Pancreas (tissue), 10 donors: ENCODE measurements at regions not wholly inside any gene's neighbourhood (a gene's known extent, or its start where the extent isn't known, plus 50 kb on each side); places are given as distances from the start of the nearest gene placed in this dataset.

Experiments used
- ATAC-seq, 4 donors: fragments of 200-7000 bp; cut with Tn5 transposase; one replicate each; pipeline versions ENCODE4 v1.8.0 to v1.9.1; 2020; ENCODE audit warnings: mild to moderate bottlenecking in 4 of 4, moderate library complexity in 4 of 4
- DNase-seq, 6 donors: peaks; one replicate each; pipeline ENCODE4 v3.0.0-alpha.2; 2020
- FAIRE-seq: peaks from 2 replicates; lab custom pipeline; 2012; peaks lifted over from hg19 to GRCh38; lab: Jason Lieb, UNC
- H3K27ac ChIP-seq, 4 donors: fragments of 200-600 bp; sonication (generic); 1 replicate in 3 of 4; 2 replicates in 1 of 4; pipeline versions ENCODE4 v1.5.0 to v1.8.0; 2020
- H3K27me3 ChIP-seq, 4 donors: fragments of 200-600 bp; one replicate each; pipeline ENCODE4 v1.8.0; 2021
- H3K36me3 ChIP-seq, 3 donors: fragments of 200-600 bp; sonication (generic) in 1 of 3; one replicate each; pipeline versions ENCODE4 v1.5.0 to v1.8.0; 2020 to 2021
- H3K4me1 ChIP-seq, 3 donors: fragments of 200-600 bp; one replicate each; pipeline ENCODE4 v1.8.0; 2021
- H3K4me3 ChIP-seq, 4 donors: fragments of 200-600 bp; sonication (generic) in 2 of 4; one replicate each; pipeline versions ENCODE4 v1.5.0 to v1.8.0; 2020 to 2021
- H3K9me3 ChIP-seq, 4 donors: fragments of 200-600 bp; one replicate each; pipeline ENCODE4 v1.8.0; 2021
- WGBS, 2 donors: extraction: QIAGEN DNeasy Blood & Tissue Kit; methylation state at CpG; one replicate each; pipeline ENCODE4 v1.1.7; 2013; 5-methylcytosine and 5-hydroxymethylcytosine counted together
- intact Hi-C, 3 donors: fragments of 100-400 bp; cut with DNase I; formaldehyde crosslinking; loops; one replicate each; pipeline versions ENCODE4 v1.11.1 to v1.14.2; 2022
- TF ChIP-seq, protein P1 (sequence below), 4 donors: fragments of 200-600 bp; sonication (generic) in 3 of 4; IDR thresholded peaks; one replicate each; pipeline versions ENCODE4 v1.5.0 to v1.8.0; 2021; ENCODE audit warnings: antibody characterized with exemption in 4 of 4
- donor health status: healthy with polysubstance abuse.
- donor health status: DM: no; HTN: no; CAD: no; lungs with moderate emphysema.
- donor health status: DM: no; HTN: no; CAD: no.
- donor health status: control.
- donor health status: control.
- donor health status: Bipolar disorder and iron deficiency.
- donor health status: DM: yes; HTN: yes; CAD: no.
- donor health status: DM: no; HTN: no; CAD: no.
- donor health status: DM: no; HTN: no; CAD: no.
- donor health status: DM: yes; HTN: yes; CAD: no.

DNA sequence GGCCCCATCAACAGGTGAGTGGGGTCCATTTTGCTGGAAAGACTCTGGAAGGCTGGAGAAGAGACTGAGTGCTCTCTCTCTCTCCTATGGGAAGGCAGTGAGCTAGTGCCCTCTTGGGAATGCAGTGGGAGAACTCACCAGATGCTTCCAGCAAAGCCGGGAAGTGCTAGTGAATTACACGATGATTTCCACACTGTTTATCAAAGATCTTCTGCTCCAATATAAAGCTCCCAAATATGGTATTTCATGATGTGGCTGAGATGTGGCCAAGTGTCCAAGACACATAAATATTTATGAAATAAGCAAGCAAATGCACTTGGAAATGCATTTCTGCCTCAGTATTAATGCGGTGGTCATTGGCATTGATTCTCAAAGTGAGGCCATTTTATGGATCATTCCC lies 135.9 kb downstream of the VAPA start:
- intact Hi-C loops, result no loop called here
- 69 to 76% methylated on average over 3 of the region's 3 CpGs for WGBS, 2 donors

DNA sequence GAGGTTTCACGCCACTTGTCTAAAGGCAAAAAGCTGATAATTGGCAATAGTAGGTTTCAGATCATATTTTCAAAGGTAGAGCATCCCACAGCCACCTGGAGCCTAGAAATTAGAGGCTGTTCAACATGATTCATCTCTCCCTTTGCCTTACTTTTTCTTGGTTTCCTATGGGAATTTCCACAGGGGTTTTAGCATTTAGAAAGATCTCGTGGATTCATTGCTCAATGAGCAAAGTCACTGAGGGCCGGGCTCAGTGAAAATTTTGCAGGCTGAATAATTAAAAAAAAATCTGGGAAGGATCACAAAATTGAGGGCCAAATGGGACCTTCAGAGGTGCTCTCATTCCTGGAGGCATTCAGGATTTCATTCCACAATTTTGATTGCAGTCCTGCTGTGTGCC lies 137.1 kb downstream of the VAPA start:
- H3K27ac ChIP-seq, result no peak overlapping the region
- FAIRE-seq, result no peak
- TF ChIP-seq, protein P1, sequence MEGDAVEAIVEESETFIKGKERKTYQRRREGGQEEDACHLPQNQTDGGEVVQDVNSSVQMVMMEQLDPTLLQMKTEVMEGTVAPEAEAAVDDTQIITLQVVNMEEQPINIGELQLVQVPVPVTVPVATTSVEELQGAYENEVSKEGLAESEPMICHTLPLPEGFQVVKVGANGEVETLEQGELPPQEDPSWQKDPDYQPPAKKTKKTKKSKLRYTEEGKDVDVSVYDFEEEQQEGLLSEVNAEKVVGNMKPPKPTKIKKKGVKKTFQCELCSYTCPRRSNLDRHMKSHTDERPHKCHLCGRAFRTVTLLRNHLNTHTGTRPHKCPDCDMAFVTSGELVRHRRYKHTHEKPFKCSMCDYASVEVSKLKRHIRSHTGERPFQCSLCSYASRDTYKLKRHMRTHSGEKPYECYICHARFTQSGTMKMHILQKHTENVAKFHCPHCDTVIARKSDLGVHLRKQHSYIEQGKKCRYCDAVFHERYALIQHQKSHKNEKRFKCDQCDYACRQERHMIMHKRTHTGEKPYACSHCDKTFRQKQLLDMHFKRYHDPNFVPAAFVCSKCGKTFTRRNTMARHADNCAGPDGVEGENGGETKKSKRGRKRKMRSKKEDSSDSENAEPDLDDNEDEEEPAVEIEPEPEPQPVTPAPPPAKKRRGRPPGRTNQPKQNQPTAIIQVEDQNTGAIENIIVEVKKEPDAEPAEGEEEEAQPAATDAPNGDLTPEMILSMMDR (IDR thresholded peaks at IDR 0.05), result no peak
- no peaks in the 10 kb centered on the region for H3K36me3 ChIP-seq
- no peak for ATAC-seq
- H3K9me3 ChIP-seq, result no peaks in the 10 kb centered on the region
- no peaks in the 10 kb centered on the region for H3K27me3 ChIP-seq
- WGBS, 2 donors, result 90 to 91% methylated on average over 3 of the region's 3 CpGs
- intact Hi-C loops, result no loop called here
- H3K4me3 ChIP-seq, result no peak overlapping the region
- no peaks in the 10 kb centered on the region for H3K4me1 ChIP-seq
- no peak for DNase-seq

More for the DNA sequence above, 135.9 kb downstream of the VAPA start:
- no peak for FAIRE-seq
- no peaks in the 10 kb centered on the region for H3K9me3 ChIP-seq
- no peaks in the 10 kb centered on the region for H3K36me3 ChIP-seq
- TF ChIP-seq, protein P1 (IDR thresholded peaks at IDR 0.05), result no peak
- H3K4me1 ChIP-seq, result no peaks in the 10 kb centered on the region
- no peaks in the 10 kb centered on the region for H3K27me3 ChIP-seq
- H3K27ac ChIP-seq, result no peak overlapping the region
- ATAC-seq, result peak in 1 of 4 donors; percentile 25
- no peak for DNase-seq
- no peak overlapping the region for H3K4me3 ChIP-seq

DNA sequence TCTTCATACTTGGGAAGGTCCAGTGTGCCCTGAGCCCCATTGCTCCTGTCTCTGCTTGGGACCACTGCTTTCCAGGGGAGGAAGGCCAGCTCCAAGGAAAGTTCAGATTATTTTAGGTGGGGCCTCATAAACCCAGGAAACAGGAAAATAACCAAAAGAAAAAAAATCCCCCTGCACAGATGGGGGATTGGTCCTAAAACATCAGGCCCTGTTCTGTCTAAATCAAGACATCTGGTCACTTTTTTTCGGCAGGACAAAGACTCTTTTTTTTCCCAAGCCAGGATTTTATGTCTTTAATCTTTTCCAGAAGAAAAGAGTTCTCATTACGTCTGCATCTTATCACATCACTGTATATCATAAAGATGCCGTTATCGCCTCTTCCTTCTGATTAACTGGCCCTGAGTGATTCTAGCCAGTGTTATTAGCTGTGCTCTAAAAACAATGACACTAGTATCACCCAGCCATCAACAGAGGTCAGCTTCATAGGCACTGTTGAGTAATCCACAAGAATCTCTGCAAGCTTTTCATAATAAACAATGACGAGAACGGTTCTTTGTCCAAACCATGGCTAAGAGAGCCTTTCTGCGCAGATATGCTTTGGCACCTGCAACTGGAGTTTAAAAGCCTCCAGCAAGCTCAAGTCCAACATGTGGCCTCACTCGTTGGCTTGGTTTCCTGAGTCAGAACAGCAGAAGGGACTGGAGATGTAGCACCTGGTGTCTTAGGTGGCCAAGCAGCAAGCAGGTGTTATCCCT lies 138.2 kb downstream of the VAPA start:
- Histone ChIP-seq H3K4me3 (no peak overlapping the region), H3K36me3 (no peaks in the 10 kb centered on the region), H3K27ac (peak overlapping the region in 1 of 4 donors; percentile 2), H3K9me3 (no peaks in the 10 kb centered on the region), H3K27me3 (no peaks in the 10 kb centered on the region), H3K4me1 (no peaks in the 10 kb centered on the region)
- DNase-seq (no peak), FAIRE-seq (peak; percentile 59), ATAC-seq (peak in 3 of 4 donors; percentile 54 to 74 (median 70))
- TF ChIP-seq, protein P1 (IDR thresholded peaks at IDR 0.05), result no peak
- intact Hi-C loops, result no loop called here
- WGBS, 2 donors, result 59 to 62% methylated on average over 8 of the region's 8 CpGs

DNA sequence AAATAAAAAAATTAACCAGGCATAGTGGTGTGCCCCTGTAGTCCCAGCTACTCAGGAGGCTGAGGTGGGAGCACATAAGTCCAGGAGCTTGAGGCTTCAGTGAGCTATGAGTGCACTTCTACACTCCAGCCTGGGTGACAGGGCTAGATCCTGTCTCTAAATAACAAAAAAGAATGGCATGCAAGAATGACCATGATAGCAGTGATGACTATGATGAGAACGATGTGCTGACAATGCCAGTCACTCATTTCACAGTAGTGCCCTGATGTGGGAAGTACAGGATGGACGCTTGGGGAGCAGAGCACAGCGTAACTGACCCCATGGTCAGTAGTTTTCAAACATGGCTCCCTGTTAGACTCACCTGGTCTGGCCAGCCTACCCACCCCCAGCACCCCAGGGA lies 139.1 kb downstream of the VAPA start:
- Histone ChIP-seq H3K9me3 (no peaks in the 10 kb centered on the region), H3K4me3 (no peak overlapping the region), H3K27me3 (no peaks in the 10 kb centered on the region), H3K27ac (no peak overlapping the region), H3K4me1 (peaks cover 0 to 4% (median 0%) of the 10 kb centered on the region in 3 donors), H3K36me3 (no peaks in the 10 kb centered on the region)
- DNase-seq, result no peak
- 89 to 91% methylated on average over 3 of the region's 3 CpGs for WGBS, 2 donors
- TF ChIP-seq, protein P1 (IDR thresholded peaks at IDR 0.05), result no peak
- ATAC-seq, result no peak
- intact Hi-C loops, result no loop called here
- FAIRE-seq, result no peak

DNA sequence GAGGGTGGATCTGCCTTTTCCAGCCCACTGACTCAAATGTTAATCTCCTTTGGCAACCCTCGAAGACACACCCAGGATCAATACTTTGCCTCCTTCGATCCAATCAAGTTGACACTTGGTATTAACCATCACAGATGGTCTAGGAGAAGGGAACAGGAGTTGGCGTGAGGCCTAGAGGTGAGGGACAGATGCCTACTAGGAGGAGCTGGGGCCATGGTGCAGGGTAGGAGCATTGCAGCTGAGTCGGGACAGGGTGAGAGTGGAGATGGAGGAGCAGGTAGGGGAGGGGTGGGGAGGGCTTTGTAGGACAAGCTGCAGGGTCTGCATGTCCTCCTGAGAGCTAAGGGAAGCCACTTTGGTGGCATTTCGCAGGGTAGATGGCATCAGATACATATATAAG lies 140.0 kb downstream of the VAPA start:
- FAIRE-seq, result no peak
- H3K36me3 ChIP-seq, result no peaks in the 10 kb centered on the region
- no peak overlapping the region for H3K27ac ChIP-seq
- DNase-seq, result no peak
- no peaks in the 10 kb centered on the region for H3K9me3 ChIP-seq
- no peaks in the 10 kb centered on the region for H3K27me3 ChIP-seq
- ATAC-seq, result no peak
- TF ChIP-seq, protein P1 (IDR thresholded peaks at IDR 0.05), result no peak
- H3K4me1 ChIP-seq, result peaks cover 0 to 11% (median 0%) of the 10 kb centered on the region in 3 donors
- WGBS, 2 donors, result 90 to 93% methylated on average over 5 of the region's 5 CpGs
- intact Hi-C loops, result no loop called here
- no peak overlapping the region for H3K4me3 ChIP-seq
